K562 (cell line): ENCODE measurements at regions not wholly inside any gene's neighbourhood (a gene's known extent, or its start where the extent isn't known, plus 50 kb on each side); places are given as distances from the start of the nearest gene placed in this dataset.

Experiments used
- ARID1B ChIP-seq: fragments of 450-650 bp; IDR thresholded peaks from 2 replicates; pipeline ENCODE4 v1.6.1; 2016; ENCODE audit warnings: antibody characterized with exemption, mild to moderate bottlenecking, inconsistent platforms
- ATF1 ChIP-seq, 2 experiments: fragments of 450-650 bp in 1 of 2; IDR thresholded peaks; 2 replicates each; pipeline ENCODE4 v1.6.1; 2016; ENCODE audit warnings: missing compliant biosample characterization in 1 of 2, missing genetic modification characterization in 1 of 2
- BCOR ChIP-seq: fragments of 450-650 bp; IDR thresholded peaks from 2 replicates; pipeline ENCODE4 v1.6.1; 2016
- BRF1 ChIP-seq: IDR thresholded peaks from 3 replicates; pipeline ENCODE4 v1.6.1; 2011; ENCODE audit warnings: borderline replicate concordance, mild to moderate bottlenecking; ENCODE audit not compliant: insufficient read length; ENCODE audit errors: extremely low read depth
- DMBX1 ChIP-seq: fragments of 250-450 bp; sonication (Bioruptor Pico); IDR thresholded peaks from 2 replicates; pipeline ENCODE4 v1.8.0; 2022; ENCODE audit warnings: inconsistent platforms, mild to moderate bottlenecking, moderate library complexity, borderline replicate concordance
- HMBOX1 ChIP-seq: sonication (generic); IDR thresholded peaks from 2 replicates; pipeline ENCODE4 v1.6.1; 2016
- KHSRP ChIP-seq: fragments of 450-650 bp; IDR thresholded peaks from 2 replicates; pipeline ENCODE4 v1.6.1; 2017
- POLR2AphosphoS5 ChIP-seq: IDR thresholded peaks from 2 replicates; pipeline ENCODE4 v1.6.1; 2011; ENCODE audit warnings: mild to moderate bottlenecking, low read depth, low read length, moderate library complexity; ENCODE audit not compliant: control insufficient read depth, insufficient read depth
- PPARD ChIP-seq: fragments of 250-450 bp; sonication (Bioruptor Pico); IDR thresholded peaks from 2 replicates; pipeline ENCODE4 v1.8.0; 2022; ENCODE audit warnings: inconsistent platforms, mild to moderate bottlenecking, moderate library complexity
- RAD21 ChIP-seq, 2 experiments: fragments of 250-450 bp in 1 of 2; fragments of 450-650 bp in 1 of 2; sonication (Bioruptor Pico) in 1 of 2; formaldehyde crosslinking in 1 of 2; IDR thresholded peaks in 1 of 2; conservative IDR thresholded peaks in 1 of 2; 2 replicates each; pipeline versions ENCODE4 v1.4.0 to v1.8.0; 2020 to 2022; ENCODE audit warnings: mild to moderate bottlenecking in 2 of 2, moderate library complexity in 1 of 2
- REST ChIP-seq, 2 experiments: fragments of 450-650 bp; formaldehyde crosslinking in 1 of 2; IDR thresholded peaks; 2 replicates each; pipeline versions ENCODE4 v1.4.0 to v1.6.1; 2014 to 2020; ENCODE audit warnings: mild to moderate bottlenecking in 2 of 2, borderline replicate concordance in 1 of 2, low read depth in 1 of 2
- RNF219 ChIP-seq: fragments of 250-450 bp; sonication (Bioruptor Pico); IDR thresholded peaks from 2 replicates; pipeline ENCODE4 v1.5.0; 2022; ENCODE audit warnings: mild to moderate bottlenecking
- TCFL5 ChIP-seq: fragments of 250-450 bp; sonication (Bioruptor Pico); conservative IDR thresholded peaks from 2 replicates; pipeline ENCODE4 v1.6.1; 2021; ENCODE audit warnings: mild to moderate bottlenecking, moderate library complexity, matching md5 sums
- ZBTB12 ChIP-seq: fragments of 250-450 bp; sonication (Bioruptor Pico); IDR thresholded peaks from 2 replicates; pipeline ENCODE4 v1.4.0; 2020
- ZNF140 ChIP-seq: fragments of 250-450 bp; sonication (Bioruptor Pico); IDR thresholded peaks from 2 replicates; pipeline ENCODE4 v1.8.0; 2021; ENCODE audit warnings: moderate library complexity, mild to moderate bottlenecking, inconsistent platforms

- TF ChIP-seq TCFL5 (CRISPR knock-in tag): no peak
- peak; percentile 33 to 57 for TF ChIP-seq RAD21 (CRISPR knock-in tag; conservative IDR thresholded peaks at IDR 0.05 in 1 of 2, IDR thresholded peaks at IDR 0.05 in 1 of 2)
- peak; percentile 17; the same call in 1 of the 2 replicates for TF ChIP-seq REST (IDR thresholded peaks at IDR 0.05; ENCODE audit: borderline replicate concordance)
- TF ChIP-seq REST (CRISPR knock-in tag; IDR thresholded peaks at IDR 0.05; ENCODE audit: low read depth): no peak
- no peak for TF ChIP-seq PPARD (CRISPR knock-in tag)
- no peak for TF ChIP-seq HMBOX1
- no peak for TF ChIP-seq ZNF140 (CRISPR knock-in tag)
- TF ChIP-seq BRF1: no peak
- TF ChIP-seq KHSRP: no peak
- TF ChIP-seq ATF1 (CRISPR knock-in tag; IDR thresholded peaks at IDR 0.05): no peak
- TF ChIP-seq ATF1 (tag; IDR thresholded peaks at IDR 0.05): no peak
- no peak for TF ChIP-seq ZBTB12
- no peak for TF ChIP-seq RNF219 (CRISPR knock-in tag)
- TF ChIP-seq BCOR: no peak
- TF ChIP-seq ARID1B: no peak
- no peak for TF ChIP-seq DMBX1
- no peak for TF ChIP-seq POLR2AphosphoS5
These were observed 299.0 kb downstream of the KLF12 start (continued) for GRCh38 chr13:73835138-73835721.
